ENCODE measurements at regions not wholly inside any gene's neighbourhood (a gene's known extent, or its start where the extent isn't known, plus 50 kb on each side); places are given as distances from the start of the nearest gene placed in this dataset.

GRCh38 chr3:159763602-159764489 is 224.8 kb upstream of the IL12A start (continued):
- TF ChIP-seq ZBTB8A (tag by site-specific recombination; IDR thresholded peaks at IDR 0.05): peak; percentile 93
- TF ChIP-seq EGR2 (tag by site-specific recombination; IDR thresholded peaks at IDR 0.05; ENCODE audit: low read depth): peak; percentile 90
- TF ChIP-seq ZNF121 (tag by site-specific recombination; IDR thresholded peaks at IDR 0.05): no peak
- peak; percentile 92; the same call in 1 of the 2 replicates for TF ChIP-seq ZFP37 (tag by site-specific recombination; IDR thresholded peaks at IDR 0.05)
- TF ChIP-seq ZNF692 (tag by site-specific recombination; IDR thresholded peaks at IDR 0.05): peak; percentile 67; the same call in 1 of the 2 replicates
- peak; percentile 43 for TF ChIP-seq SP3 (tag by site-specific recombination; IDR thresholded peaks at IDR 0.05)
- TF ChIP-seq PRDM6 (tag by site-specific recombination; IDR thresholded peaks at IDR 0.05): no peak
- TF ChIP-seq, protein P1, sequence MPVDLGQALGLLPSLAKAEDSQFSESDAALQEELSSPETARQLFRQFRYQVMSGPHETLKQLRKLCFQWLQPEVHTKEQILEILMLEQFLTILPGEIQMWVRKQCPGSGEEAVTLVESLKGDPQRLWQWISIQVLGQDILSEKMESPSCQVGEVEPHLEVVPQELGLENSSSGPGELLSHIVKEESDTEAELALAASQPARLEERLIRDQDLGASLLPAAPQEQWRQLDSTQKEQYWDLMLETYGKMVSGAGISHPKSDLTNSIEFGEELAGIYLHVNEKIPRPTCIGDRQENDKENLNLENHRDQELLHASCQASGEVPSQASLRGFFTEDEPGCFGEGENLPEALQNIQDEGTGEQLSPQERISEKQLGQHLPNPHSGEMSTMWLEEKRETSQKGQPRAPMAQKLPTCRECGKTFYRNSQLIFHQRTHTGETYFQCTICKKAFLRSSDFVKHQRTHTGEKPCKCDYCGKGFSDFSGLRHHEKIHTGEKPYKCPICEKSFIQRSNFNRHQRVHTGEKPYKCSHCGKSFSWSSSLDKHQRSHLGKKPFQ (tag by site-specific recombination; IDR thresholded peaks at IDR 0.05): peak; percentile 69
- no peak for TF ChIP-seq ZBTB11 (tag by site-specific recombination; conservative IDR thresholded peaks at IDR 0.05; ENCODE audit: low read depth)
- peak; percentile 41; the same call in 1 of the 2 replicates for TF ChIP-seq ZBTB44 (tag by site-specific recombination; IDR thresholded peaks at IDR 0.05)

- Histone ChIP-seq H3K4me1 (ENCODE audit: control insufficient read depth, insufficient read depth, low read length) (no peaks in the 10 kb centered on the region), H3K36me3 (ENCODE audit: control insufficient read depth in 2 of 2, insufficient read depth in 1 of 2, low read length in 2 of 2) (peaks cover 0 to 11% of the 10 kb centered on the region in 2 experiments; a peak in 1 of 3 replicates), H3K9me3 (ENCODE audit: control insufficient read depth, insufficient read depth, low read depth, low read length) (no peaks in the 10 kb centered on the region), H3K4me3 (ENCODE audit: low read depth, low read length) (peak overlapping the region; percentile 67), H3K27ac (ENCODE audit: extremely low read depth, low read depth, low read length) (peak overlapping the region; percentile 97)
- ChIA-PET POLR2A (interaction anchor here (0.7 to 3.4 kb wide), 9 partner anchors 14 to 147 kb away, joined by 3 to 17 read pairs (median 6); no protein-coding TSS in a partner anchor), CTCF (no interaction called here)
- TF ChIP-seq ZNF335 (tag by site-specific recombination; conservative IDR thresholded peaks at IDR 0.05) (peak; percentile 20; the same call in 1 of the 2 replicates), GLIS2 (tag by site-specific recombination; IDR thresholded peaks at IDR 0.05) (0 out of 2 replicates have a peak, but pooled peaks have one; percentile 50), ZNF529 (tag by site-specific recombination; IDR thresholded peaks at IDR 0.05; ENCODE audit: insufficient replicate concordance) (no peak), ZNF350 (tag by site-specific recombination; IDR thresholded peaks at IDR 0.05) (no peak), ZFP37 (tag by site-specific recombination; IDR thresholded peaks at IDR 0.05) (0 out of 2 replicates have a peak, but pooled peaks have one; percentile 9), BCL6B (tag by site-specific recombination; IDR thresholded peaks at IDR 0.05) (no peak), ZNF48 (tag by site-specific recombination; IDR thresholded peaks at IDR 0.05) (no peak), ZNF341 (tag by site-specific recombination; IDR thresholded peaks at IDR 0.05; ENCODE audit: low read depth) (peak; percentile 80), ZNF513 (tag by site-specific recombination; IDR thresholded peaks at IDR 0.05) (peak; percentile 76), ZBTB17 (tag by site-specific recombination; IDR thresholded peaks at IDR 0.05) (peak; percentile 34)
Measured at GRCh38 chr3:159764490-159765029, 224.1 kb upstream of the IL12A start.

All from HEK293 (cell line).